ENCODE measurements at regions not wholly inside any gene's neighbourhood (a gene's known extent, or its start where the extent isn't known, plus 50 kb on each side); places are given as distances from the start of the nearest gene placed in this dataset.

GRCh38 chr4:36489798-36490197 is 208.4 kb downstream of the DTHD1 start:
- TF ChIP-seq CTCF (IDR thresholded peaks at IDR 0.05) (no peak), POLR2AphosphoS5 (IDR thresholded peaks at IDR 0.05) (no peak), POLR2A (IDR thresholded peaks at IDR 0.05) (no peak), EP300 (IDR thresholded peaks at IDR 0.05) (no peak)
